Endothelial cell of umbilical vein (primary cell): ENCODE measurements at regions not wholly inside any gene's neighbourhood (a gene's known extent, or its start where the extent isn't known, plus 50 kb on each side); places are given as distances from the start of the nearest gene placed in this dataset.

ENCODE experiments used
- BruUV-seq: library from RNA; stranded (reverse); fragments of 400-500 nt; replicated peaks from 2 replicates; lab custom pipeline; 2021; lab: Mats Ljungman, UMichigan
- CTCF ChIA-PET: fragments of 300-600, 350-600 bp; sonication (Branson Sonifier 250); formaldehyde crosslinking; loops from one replicate; lab custom pipeline; 2021; ENCODE audit warnings: antibody characterized with exemption, inconsistent platforms; lab: Charles Lee
- POLR2A ChIA-PET: fragments of 300-600, 350-600 bp; sonication (Branson Sonifier 250); formaldehyde crosslinking; loops from one replicate; lab custom pipeline; 2021; ENCODE audit warnings: antibody characterized with exemption, inconsistent platforms; lab: Charles Lee
- DNase-seq: peaks from one replicate; pipeline ENCODE4 v3.0.0-alpha.2; 2011; ENCODE audit warnings: low read depth, low spot score
- FAIRE-seq: peaks from 2 replicates; lab custom pipeline; 2011; peaks lifted over from hg19 to GRCh38; lab: Jason Lieb, UNC
- H2AFZ ChIP-seq: 2 replicates; pipeline ENCODE4 v1.6.0; 2012; ENCODE audit warnings: low read depth, low read length, control low read depth, inconsistent platforms
- H3K27ac ChIP-seq: 2 replicates; pipeline ENCODE4 v1.5.1; 2011; ENCODE audit warnings: low read depth, mild to moderate bottlenecking, control low read depth, low read length, moderate library complexity; ENCODE audit not compliant: insufficient read depth
- H3K27me3 ChIP-seq, 2 experiments: 2 replicates each; pipeline versions ENCODE4 v1.6.0 to v1.6.1; 2011; ENCODE audit warnings: low read length in 2 of 2, mixed read lengths in 1 of 2; ENCODE audit not compliant: control insufficient read depth in 2 of 2, insufficient read depth in 2 of 2
- H3K36me3 ChIP-seq, 2 experiments: 2 replicates in 1 of 2; 3 replicates in 1 of 2; pipeline ENCODE4 v1.5.1; 2011; ENCODE audit warnings: low read length in 2 of 2, mild to moderate bottlenecking in 1 of 2, moderate library complexity in 1 of 2; ENCODE audit not compliant: control insufficient read depth in 2 of 2, insufficient read depth in 2 of 2; ENCODE audit errors: extremely low read depth in 1 of 2
- H3K4me1 ChIP-seq: 3 replicates; pipeline ENCODE4 v1.5.1; 2011; ENCODE audit warnings: mild to moderate bottlenecking, low read length; ENCODE audit not compliant: control insufficient read depth, insufficient read depth; ENCODE audit errors: extremely low read depth
- H3K4me2 ChIP-seq: 2 replicates; pipeline ENCODE4 v1.6.1; 2011; ENCODE audit warnings: low read length, control low read depth, mixed read lengths; ENCODE audit not compliant: insufficient read depth
- H3K4me3 ChIP-seq, 3 experiments: fragments of 200-600 bp in 1 of 3; sonication (generic), shearing (Covaris generic) in 1 of 3; replicated peaks in 1 of 3; 2 replicates each; pipeline ENCODE4 v1.5.1; 2011 to 2016; ENCODE audit warnings: control low read depth in 3 of 3, low read length in 3 of 3, mild to moderate bottlenecking in 2 of 3, inconsistent platforms in 1 of 3, low read depth in 1 of 3, moderate library complexity in 1 of 3; ENCODE audit not compliant: insufficient read depth in 1 of 3
- H3K79me2 ChIP-seq: 2 replicates; pipeline ENCODE4 v1.6.0; 2012; ENCODE audit warnings: low read length, inconsistent platforms; ENCODE audit not compliant: control insufficient read depth, insufficient read depth
- H3K9ac ChIP-seq: replicated peaks from 2 replicates; pipeline ENCODE3; 2011; ENCODE audit warnings: low read length, control low read depth; ENCODE audit not compliant: insufficient read depth; ENCODE audit errors: extremely low read depth
- H3K9me1 ChIP-seq: replicated peaks from 3 replicates; pipeline ENCODE4 v1.6.0; 2011; ENCODE audit warnings: mild to moderate bottlenecking, low read length; ENCODE audit not compliant: control insufficient read depth, insufficient read depth; ENCODE audit errors: extremely low read depth
- H3K9me3 ChIP-seq: replicated peaks from 2 replicates; pipeline ENCODE4 v1.5.1; 2012; ENCODE audit warnings: low read length, inconsistent platforms; ENCODE audit not compliant: control insufficient read depth, insufficient read depth
- H4K20me1 ChIP-seq: replicated peaks from 2 replicates; pipeline ENCODE3; 2011; ENCODE audit warnings: mild to moderate bottlenecking, low read length; ENCODE audit not compliant: control insufficient read depth, insufficient read depth; ENCODE audit errors: extremely low read depth
- EZH2 ChIP-seq: IDR thresholded peaks from 2 replicates; pipeline ENCODE4 v1.6.1; 2012; ENCODE audit warnings: borderline replicate concordance, low read depth, mild to moderate bottlenecking, moderate library complexity, low read length, inconsistent platforms; ENCODE audit not compliant: severe bottlenecking
- FOS ChIP-seq: IDR thresholded peaks from 2 replicates; pipeline ENCODE4 v1.6.1; 2011; ENCODE audit warnings: mild to moderate bottlenecking, low read length, moderate library complexity, borderline replicate concordance; ENCODE audit not compliant: insufficient read depth
- GATA2 ChIP-seq: IDR thresholded peaks from 2 replicates; pipeline ENCODE4 v1.7.0; 2011; ENCODE audit warnings: low read depth, mild to moderate bottlenecking, moderate library complexity, mixed read lengths, low read length; ENCODE audit not compliant: insufficient read length, insufficient read depth
- JUN ChIP-seq: IDR thresholded peaks from 2 replicates; pipeline ENCODE4 v1.6.1; 2011; ENCODE audit warnings: borderline replicate concordance, low read depth; ENCODE audit not compliant: insufficient read length, insufficient read depth
- MYC ChIP-seq: IDR thresholded peaks from one replicate; pipeline ENCODE4 v1.6.1; 2011; ENCODE audit warnings: mild to moderate bottlenecking, low read depth, low read length
- POLR2A ChIP-seq: IDR thresholded peaks from 2 replicates; pipeline ENCODE4 v1.6.1; 2012; ENCODE audit warnings: low read depth, mild to moderate bottlenecking, control low read depth, low read length
- POLR2AphosphoS5 ChIP-seq: IDR thresholded peaks from 2 replicates; pipeline ENCODE4 v1.6.1; 2012; ENCODE audit warnings: low read depth, mild to moderate bottlenecking, control low read depth, low read length, moderate library complexity; ENCODE audit not compliant: insufficient read depth
- dilution Hi-C: fragments of 300-500 bp; cut with MboI; formaldehyde crosslinking; loops from one replicate; pipeline ENCODE4 v1.15.0; 2019; ENCODE audit warnings: low sequenced_read_pairs; ENCODE audit not compliant: extremely low pct_ligation_motif_present
- intact Hi-C: fragments of 100-400 bp; cut with micrococcal nuclease; formaldehyde crosslinking; loops from one replicate; pipeline ENCODE4 v1.10.0; 2022
- TF ChIP-seq, protein P1 (sequence below): IDR thresholded peaks from 2 replicates; pipeline ENCODE4 v1.6.1; 2011; ENCODE audit not compliant: insufficient read depth, insufficient read length
- TF ChIP-seq, protein P2 (sequence below), 2 donors: IDR thresholded peaks; 1 replicate in 1 of 2; 2 replicates in 1 of 2; pipeline ENCODE4 v1.5.1; 2011; ENCODE audit warnings: low read length in 2 of 2, mild to moderate bottlenecking in 2 of 2, moderate library complexity in 2 of 2, control low read depth in 1 of 2, inconsistent platforms in 1 of 2, low read depth in 1 of 2; ENCODE audit not compliant: insufficient read depth in 1 of 2; ENCODE audit errors: extremely low read depth in 1 of 2

DNA sequence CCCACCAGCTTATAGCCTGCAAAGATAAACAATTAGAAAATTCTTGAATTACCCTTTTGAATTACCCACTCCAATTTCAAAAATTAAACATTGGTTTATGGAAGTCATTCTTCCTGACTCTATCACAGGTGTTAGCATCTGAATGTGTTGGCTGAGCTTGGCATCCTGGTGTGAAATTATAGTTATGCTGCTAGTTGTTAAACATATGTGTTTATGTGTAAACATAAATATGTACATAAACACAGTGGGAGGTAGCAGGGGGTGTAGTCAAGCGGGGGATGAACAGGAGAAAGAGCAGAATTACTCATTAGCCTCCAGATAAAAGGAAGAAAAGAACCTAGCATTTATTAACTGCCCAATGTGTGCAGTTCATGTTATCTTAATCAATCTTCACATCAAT is 530.2 kb downstream of the MCTP2 start:
- Histone ChIP-seq H3K79me2 (no peaks in the 10 kb centered on the region), H3K9me1 (no peaks in the 10 kb centered on the region), H3K36me3 (no peaks in the 10 kb centered on the region), H3K27ac (no peak overlapping the region), H3K9ac (no peak overlapping the region), H3K4me1 (no peaks in the 10 kb centered on the region), H2AFZ (no peak overlapping the region), H3K4me3 (no peak overlapping the region), H4K20me1 (no peaks in the 10 kb centered on the region), H3K9me3 (no peaks in the 10 kb centered on the region), H3K4me2 (no peak overlapping the region), H3K27me3 (no peaks in the 10 kb centered on the region)
- BruUV-seq = no TSS peak
- intact Hi-C loops = no loop called here
- POLR2A ChIA-PET = no interaction called here
- DNase-seq = no peak
- dilution Hi-C loops = no loop called here
- TF ChIP-seq EZH2 (no peak), FOS (no peak), MYC (no peak), POLR2AphosphoS5 (no peak), JUN (no peak), POLR2A (no peak), GATA2 (no peak)
- TF ChIP-seq, protein P1, sequence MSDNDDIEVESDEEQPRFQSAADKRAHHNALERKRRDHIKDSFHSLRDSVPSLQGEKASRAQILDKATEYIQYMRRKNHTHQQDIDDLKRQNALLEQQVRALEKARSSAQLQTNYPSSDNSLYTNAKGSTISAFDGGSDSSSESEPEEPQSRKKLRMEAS = no peak
- TF ChIP-seq, protein P2, sequence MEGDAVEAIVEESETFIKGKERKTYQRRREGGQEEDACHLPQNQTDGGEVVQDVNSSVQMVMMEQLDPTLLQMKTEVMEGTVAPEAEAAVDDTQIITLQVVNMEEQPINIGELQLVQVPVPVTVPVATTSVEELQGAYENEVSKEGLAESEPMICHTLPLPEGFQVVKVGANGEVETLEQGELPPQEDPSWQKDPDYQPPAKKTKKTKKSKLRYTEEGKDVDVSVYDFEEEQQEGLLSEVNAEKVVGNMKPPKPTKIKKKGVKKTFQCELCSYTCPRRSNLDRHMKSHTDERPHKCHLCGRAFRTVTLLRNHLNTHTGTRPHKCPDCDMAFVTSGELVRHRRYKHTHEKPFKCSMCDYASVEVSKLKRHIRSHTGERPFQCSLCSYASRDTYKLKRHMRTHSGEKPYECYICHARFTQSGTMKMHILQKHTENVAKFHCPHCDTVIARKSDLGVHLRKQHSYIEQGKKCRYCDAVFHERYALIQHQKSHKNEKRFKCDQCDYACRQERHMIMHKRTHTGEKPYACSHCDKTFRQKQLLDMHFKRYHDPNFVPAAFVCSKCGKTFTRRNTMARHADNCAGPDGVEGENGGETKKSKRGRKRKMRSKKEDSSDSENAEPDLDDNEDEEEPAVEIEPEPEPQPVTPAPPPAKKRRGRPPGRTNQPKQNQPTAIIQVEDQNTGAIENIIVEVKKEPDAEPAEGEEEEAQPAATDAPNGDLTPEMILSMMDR (IDR thresholded peaks at IDR 0.05; ENCODE audit: extremely low read depth in 1 of 2, insufficient read depth in 1 of 2, low read depth in 1 of 2, low read length in 2 of 2) = no peak
- CTCF ChIA-PET = no interaction called here
- FAIRE-seq = no peak
